Glutamatergic neuron (in vitro differentiated cells): ENCODE measurements at regions not wholly inside any gene's neighbourhood (a gene's known extent, or its start where the extent isn't known, plus 50 kb on each side); places are given as distances from the start of the nearest gene placed in this dataset.

Experiments
- DNase-seq: peaks from one replicate; pipeline ENCODE4 v3.0.0; 2022
- H3K27ac Mint-ChIP-seq: one replicate; pipeline ENCODE4 v1.8.0; 2020; ENCODE audit warnings: mild to moderate bottlenecking, mixed read lengths, inconsistent platforms; ENCODE audit not compliant: unreplicated experiment
- H3K27me3 Mint-ChIP-seq: one replicate; pipeline ENCODE4 v1.8.0; 2020; ENCODE audit warnings: mild to moderate bottlenecking, moderate library complexity, mixed read lengths, inconsistent platforms; ENCODE audit not compliant: unreplicated experiment
- H3K36me3 Mint-ChIP-seq: one replicate; pipeline ENCODE4 v1.8.0; 2020; ENCODE audit warnings: mild to moderate bottlenecking, mixed read lengths, inconsistent platforms; ENCODE audit not compliant: unreplicated experiment
- H3K4me1 Mint-ChIP-seq: one replicate; pipeline ENCODE4 v1.8.0; 2020; ENCODE audit warnings: mild to moderate bottlenecking, low read depth, mixed read lengths, inconsistent platforms; ENCODE audit not compliant: unreplicated experiment
- H3K4me3 Mint-ChIP-seq: one replicate; pipeline ENCODE4 v1.8.0; 2020; ENCODE audit warnings: mild to moderate bottlenecking, mixed read lengths, inconsistent platforms; ENCODE audit not compliant: unreplicated experiment
- H3K9me3 Mint-ChIP-seq: one replicate; pipeline ENCODE4 v1.8.0; 2020; ENCODE audit warnings: mild to moderate bottlenecking, moderate library complexity, mixed read lengths, inconsistent platforms; ENCODE audit not compliant: unreplicated experiment
- CTCF ChIP-seq: fragments of 200-600 bp; sonication (generic); IDR thresholded peaks from one replicate; pipeline ENCODE4 v1.5.0; 2021; ENCODE audit not compliant: partially characterized antibody, unreplicated experiment

GRCh38 chr3:189496375-189497138 lies 134.6 kb upstream of the TP63 start:
- peaks cover 5% of the 10 kb centered on the region for H3K4me1 Mint-ChIP-seq
- H3K9me3 Mint-ChIP-seq, result no peaks in the 10 kb centered on the region
- no peaks in the 10 kb centered on the region for H3K27me3 Mint-ChIP-seq
- H3K36me3 Mint-ChIP-seq, result no peaks in the 10 kb centered on the region
- no peak overlapping the region for H3K4me3 Mint-ChIP-seq
- H3K27ac Mint-ChIP-seq, result no peak overlapping the region
- no peak for TF ChIP-seq CTCF
- no peak for DNase-seq

- DNase-seq, result no peak
- no peaks in the 10 kb centered on the region for H3K9me3 Mint-ChIP-seq
- no peaks in the 10 kb centered on the region for H3K4me1 Mint-ChIP-seq
- no peak for TF ChIP-seq CTCF
- no peak overlapping the region for H3K27ac Mint-ChIP-seq
- no peaks in the 10 kb centered on the region for H3K36me3 Mint-ChIP-seq
- H3K27me3 Mint-ChIP-seq, result no peaks in the 10 kb centered on the region
- no peak overlapping the region for H3K4me3 Mint-ChIP-seq
Measured at GRCh38 chr3:189498995-189499704, 132.0 kb upstream of the TP63 start.

GRCh38 chr3:189500299-189500698 lies 130.9 kb upstream of the TP63 start:
- Mint-ChIP-seq H3K36me3 (no peaks in the 10 kb centered on the region), H3K4me1 (no peaks in the 10 kb centered on the region), H3K4me3 (no peak overlapping the region), H3K27me3 (no peaks in the 10 kb centered on the region), H3K27ac (no peak overlapping the region), H3K9me3 (no peaks in the 10 kb centered on the region)
- DNase-seq, result no peak
- no peak for TF ChIP-seq CTCF

GRCh38 chr3:189500798-189501495 lies 130.2 kb upstream of the TP63 start:
- Mint-ChIP-seq H3K4me3 (no peak overlapping the region), H3K4me1 (no peaks in the 10 kb centered on the region), H3K36me3 (no peaks in the 10 kb centered on the region), H3K27me3 (no peaks in the 10 kb centered on the region), H3K9me3 (no peaks in the 10 kb centered on the region), H3K27ac (no peak overlapping the region)
- DNase-seq, result no peak
- no peak for TF ChIP-seq CTCF
